GM19397 (cell line): ENCODE measurements at regions not wholly inside any gene's neighbourhood (a gene's known extent, or its start where the extent isn't known, plus 50 kb on each side); places are given as distances from the start of the nearest gene placed in this dataset.
"Not testable (repeated sequence)": the region's sequence is repeated elsewhere in the genome, so short reads cannot be mapped to it uniquely, and the experiment has no call there.

Experiments used
- ATAC-seq: cut with Tn5 transposase; IDR thresholded peaks from one replicate; pipeline ENCODE4 v1.9.1; 2021; ENCODE audit warnings: mild to moderate bottlenecking, moderate library complexity; ENCODE audit not compliant: unreplicated experiment

- ATAC-seq = no peak
Measured at GRCh38 chr2:6183226-6183625, 491.0 kb downstream of the SOX11 start.

DNA sequence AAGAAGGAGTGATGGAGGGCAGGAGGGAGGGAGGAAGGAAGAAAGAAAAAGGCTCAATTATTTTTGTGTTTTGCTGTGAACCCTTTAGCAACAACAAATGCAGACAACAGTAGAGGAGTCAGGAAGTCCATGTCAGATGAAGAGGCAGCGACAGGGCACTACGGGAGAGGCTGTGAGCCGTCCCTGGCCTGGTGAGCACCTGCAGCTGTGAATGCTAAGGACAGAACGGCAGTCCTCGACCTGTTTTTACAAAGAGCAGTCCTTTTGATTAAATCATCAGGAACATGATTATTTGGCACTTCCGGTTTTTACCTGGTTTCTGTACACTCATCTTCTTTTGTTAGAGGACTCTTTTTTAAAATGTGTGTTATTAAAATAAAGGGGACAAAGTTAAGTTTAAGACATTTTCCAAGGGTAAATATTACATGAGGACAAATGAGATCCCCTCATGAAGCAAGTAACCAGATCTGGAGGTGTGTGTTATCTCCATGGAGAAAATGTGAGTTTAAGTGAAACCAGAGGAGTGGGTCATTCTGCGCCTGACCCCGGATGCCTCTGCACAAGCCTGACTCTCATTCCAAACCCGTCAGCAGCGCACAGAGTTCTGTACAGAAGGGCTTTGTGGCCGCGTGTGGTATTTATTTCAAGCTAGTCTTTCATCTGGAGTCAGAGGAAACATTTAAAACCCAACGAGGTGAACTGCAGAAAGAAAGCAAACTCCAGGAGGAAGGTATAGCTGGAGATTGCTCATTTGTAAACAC, 492.5 kb downstream of the SOX11 start:
- ATAC-seq = no peak

DNA sequence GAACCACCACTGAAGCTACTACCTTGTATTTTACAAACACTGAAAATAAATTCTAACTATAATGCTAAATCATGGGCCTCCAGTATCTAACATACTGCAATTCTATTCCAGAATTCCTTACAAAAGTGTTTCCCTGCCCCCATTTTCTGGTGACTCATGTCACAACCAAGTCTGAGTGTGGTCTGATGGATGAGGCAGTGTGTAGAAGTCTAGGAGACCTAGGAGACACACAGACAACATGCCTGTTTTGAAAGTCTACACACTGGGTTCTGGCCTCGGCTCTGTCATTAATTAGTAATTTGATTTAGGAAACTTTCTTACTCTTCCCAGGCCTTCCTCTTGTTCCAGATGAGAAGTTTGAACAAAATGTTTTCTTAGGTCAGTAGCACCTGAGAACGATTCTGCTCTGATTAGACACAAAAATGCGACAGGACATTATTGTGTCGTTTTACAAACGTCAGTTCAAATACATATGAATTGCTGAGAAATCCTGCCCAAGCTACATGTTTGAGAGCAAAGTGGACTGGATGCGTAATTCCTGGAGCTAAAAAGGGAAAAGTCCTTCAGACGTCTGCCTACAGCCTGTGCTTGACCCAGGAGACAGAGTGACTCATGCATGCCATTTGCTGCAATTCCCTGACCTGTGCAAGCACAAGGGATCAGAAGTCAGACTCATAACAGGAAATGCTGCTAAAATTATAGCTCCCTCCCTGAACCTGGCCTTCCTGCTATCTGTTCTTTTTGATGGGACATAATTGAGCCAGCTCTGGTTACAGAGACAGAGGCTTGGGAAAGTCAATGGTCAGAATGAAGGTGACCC, 494.4 kb downstream of the SOX11 start:
- no peak for ATAC-seq

DNA sequence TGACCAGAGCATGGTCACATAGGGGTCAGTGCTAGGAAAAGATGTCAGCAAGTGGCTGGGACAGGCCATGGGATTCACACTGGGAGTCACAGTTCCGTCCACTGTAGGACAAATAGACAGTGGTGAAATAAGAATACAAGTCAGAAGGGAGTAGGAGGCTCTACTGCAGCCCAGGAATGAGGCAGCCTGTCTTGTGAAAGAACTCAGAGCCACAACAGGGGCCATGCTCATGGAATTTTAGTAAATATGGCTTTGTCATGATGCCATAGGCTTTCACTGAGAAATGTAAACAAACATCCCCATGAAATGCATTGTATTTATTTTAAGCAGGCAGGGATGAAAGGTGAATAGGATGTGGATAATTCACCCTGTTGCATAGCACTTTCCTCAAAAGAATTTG, 504.3 kb downstream of the SOX11 start:
- ATAC-seq = no peak

GRCh38 chr2:6198370-6198919, 506.3 kb downstream of the SOX11 start:
- not testable (repeated sequence) for ATAC-seq

- no peak for ATAC-seq
Measured at GRCh38 chr2:6202756-6203155, 510.6 kb downstream of the SOX11 start.

GRCh38 chr2:6203291-6203959, 511.2 kb downstream of the SOX11 start:
- ATAC-seq = no peak

DNA sequence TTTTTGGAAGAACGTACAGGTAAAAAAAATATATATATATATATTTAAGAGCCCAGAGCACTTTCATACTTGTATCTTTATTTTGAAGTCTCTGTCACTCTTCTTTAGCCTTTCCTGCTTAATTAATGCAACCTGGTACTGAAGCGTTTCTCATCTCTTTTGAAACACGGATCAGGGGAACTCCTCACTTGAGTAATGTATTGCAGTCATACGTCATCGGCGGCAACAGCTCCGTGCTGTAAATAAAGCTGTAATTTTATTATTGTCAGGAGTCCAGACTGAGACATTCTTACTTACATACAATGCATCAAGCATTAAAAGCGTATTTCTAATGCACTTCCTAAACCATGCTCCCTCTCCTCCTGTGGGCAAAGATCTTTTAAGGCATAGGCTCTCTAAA, 514.7 kb downstream of the SOX11 start:
- no peak for ATAC-seq

- no peak for ATAC-seq
Measured at GRCh38 chr2:6211236-6211635, 519.1 kb downstream of the SOX11 start.

GRCh38 chr2:6212491-6212890, 520.3 kb downstream of the SOX11 start:
- no peak for ATAC-seq

GRCh38 chr2:6213056-6213780, 521.0 kb downstream of the SOX11 start:
- no peak for ATAC-seq

GRCh38 chr2:6214471-6214870, 522.3 kb downstream of the SOX11 start:
- ATAC-seq = no peak

GRCh38 chr2:6215053-6215452, 522.9 kb downstream of the SOX11 start:
- no peak for ATAC-seq

DNA sequence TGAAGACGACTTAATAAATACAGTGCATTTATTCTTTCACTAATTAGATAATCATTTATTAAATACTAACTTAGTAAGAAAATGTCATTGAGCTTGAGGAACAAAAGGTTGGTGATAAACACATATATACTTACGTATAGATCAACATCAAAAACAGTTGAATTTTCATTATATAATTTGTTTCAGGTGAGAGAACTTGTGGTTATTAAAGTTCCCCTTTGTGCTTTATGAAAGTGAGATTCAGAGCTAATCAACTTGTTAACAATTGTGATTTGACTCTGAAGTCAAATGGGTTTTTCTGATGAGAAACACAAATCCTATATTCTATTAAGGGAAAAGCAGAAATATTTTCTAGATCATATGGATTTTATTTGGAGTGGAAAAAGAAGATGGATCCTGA, 524.0 kb downstream of the SOX11 start:
- ATAC-seq = no peak

DNA sequence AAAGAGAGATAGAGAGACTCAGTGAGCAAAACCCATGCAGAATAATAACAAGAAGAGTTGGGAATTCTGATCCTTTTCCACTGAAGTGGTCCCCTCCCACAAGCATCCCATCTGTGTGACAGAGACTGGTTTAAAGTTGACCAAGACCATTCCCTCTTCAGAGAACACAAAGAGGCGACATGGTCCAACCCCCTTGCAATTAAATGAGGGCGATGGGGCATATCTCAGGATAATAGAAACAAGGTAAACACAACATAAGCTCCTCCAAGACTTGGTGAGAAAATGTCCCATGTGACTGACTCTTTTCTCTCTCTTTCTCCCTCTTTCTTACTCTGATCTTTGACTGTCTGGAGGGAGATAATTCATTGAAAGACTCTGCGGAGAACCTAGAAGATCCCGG, 526.7 kb downstream of the SOX11 start:
- no peak for ATAC-seq

GRCh38 chr2:6219906-6220305, 527.7 kb downstream of the SOX11 start:
- ATAC-seq = no peak

GRCh38 chr2:6222296-6222695, 530.1 kb downstream of the SOX11 start:
- no peak for ATAC-seq

DNA sequence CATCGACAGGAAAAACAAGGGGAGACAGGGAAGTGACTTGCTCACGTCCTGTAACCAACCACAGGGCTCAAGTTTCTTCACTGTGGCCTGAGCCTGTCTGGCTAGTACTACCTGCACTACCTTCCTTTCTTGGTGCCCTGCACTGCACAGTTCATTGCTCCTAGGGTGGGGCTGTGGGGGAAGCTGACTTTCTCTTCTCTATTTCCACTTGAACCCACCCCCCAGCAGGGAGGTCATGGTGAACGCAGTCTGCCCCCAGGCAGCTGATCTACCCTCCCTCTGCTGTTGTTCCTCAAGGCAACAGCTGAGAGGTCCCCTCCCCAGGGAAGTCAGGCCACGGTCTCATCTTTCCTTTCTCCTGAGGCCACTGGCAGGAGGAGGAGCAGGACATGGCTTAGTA, 532.1 kb downstream of the SOX11 start:
- peak; percentile 87 for ATAC-seq

- ATAC-seq = no peak
Measured at GRCh38 chr2:6228251-6228650, 536.1 kb downstream of the SOX11 start.

- ATAC-seq = no peak
Measured at GRCh38 chr2:6231166-6231565, 539.0 kb downstream of the SOX11 start.

GRCh38 chr2:6233993-6234392, 541.8 kb downstream of the SOX11 start:
- no peak for ATAC-seq
